ENCODE measurements at regions not wholly inside any gene's neighbourhood (a gene's known extent, or its start where the extent isn't known, plus 50 kb on each side); places are given as distances from the start of the nearest gene placed in this dataset.
"Not testable (repeated sequence)": the region's sequence is repeated elsewhere in the genome, so short reads cannot be mapped to it uniquely, and the experiment has no call there.

GRCh38 chr7:149604521-149604920 lies 106.9 kb upstream of the ZNF746 start:
- peaks cover 34% of the 10 kb centered on the region for H3K4me1 Mint-ChIP-seq
- Histone ChIP-seq H3K9ac (ENCODE audit: insufficient read depth, low read length, poor library complexity, severe bottlenecking) (no peak overlapping the region), H3K9me3 (replicated peaks in 1 of 2; ENCODE audit: control insufficient read depth in 1 of 2, insufficient read depth in 1 of 2, low read length in 2 of 2) (no peaks in the 10 kb centered on the region), H3K27ac (ENCODE audit: low read depth in 1 of 2, low read length in 2 of 2) (no peak overlapping the region), H3K4me1 (ENCODE audit: control insufficient read depth in 1 of 2, insufficient read depth in 2 of 2, low read length in 2 of 2) (peaks cover 0 to 10% of the 10 kb centered on the region in 2 donors), H3K79me2 (ENCODE audit: insufficient read depth, low read length) (no peaks in the 10 kb centered on the region), H4K20me1 (ENCODE audit: insufficient read depth, low read length) (peaks cover 15% of the 10 kb centered on the region), H3K4me2 (replicated peaks; ENCODE audit: extremely low read depth, low read length, poor library complexity, severe bottlenecking) (no peak overlapping the region), H3K27me3 (ENCODE audit: control insufficient read depth in 2 of 2, insufficient read depth in 2 of 2, low read length in 2 of 2) (no peaks in the 10 kb centered on the region), H3K36me3 (replicated peaks in 1 of 2; ENCODE audit: control insufficient read depth in 1 of 2, insufficient read depth in 2 of 2, low read length in 2 of 2) (peaks cover 29 to 79% of the 10 kb centered on the region in 2 donors), H3K4me3 (replicated peaks in 1 of 3; ENCODE audit: low read depth in 2 of 3, low read length in 3 of 3) (no peak overlapping the region), H2AFZ (ENCODE audit: insufficient read depth, low read depth, low read length, poor library complexity, severe bottlenecking) (no peak overlapping the region)
- peaks cover 0 to 5% (median 0%) of the 10 kb centered on the region in 7 donors for H3K9me3 Mint-ChIP-seq
- intact Hi-C loops (cut with micrococcal nuclease), result no loop called here
- H3K4me3 Mint-ChIP-seq, result no peak overlapping the region
- H3K27ac Mint-ChIP-seq, result no peak overlapping the region
- H3K36me3 Mint-ChIP-seq, result peaks cover 63 to 80% of the 10 kb centered on the region in 2 donors
- TF ChIP-seq, protein P1, sequence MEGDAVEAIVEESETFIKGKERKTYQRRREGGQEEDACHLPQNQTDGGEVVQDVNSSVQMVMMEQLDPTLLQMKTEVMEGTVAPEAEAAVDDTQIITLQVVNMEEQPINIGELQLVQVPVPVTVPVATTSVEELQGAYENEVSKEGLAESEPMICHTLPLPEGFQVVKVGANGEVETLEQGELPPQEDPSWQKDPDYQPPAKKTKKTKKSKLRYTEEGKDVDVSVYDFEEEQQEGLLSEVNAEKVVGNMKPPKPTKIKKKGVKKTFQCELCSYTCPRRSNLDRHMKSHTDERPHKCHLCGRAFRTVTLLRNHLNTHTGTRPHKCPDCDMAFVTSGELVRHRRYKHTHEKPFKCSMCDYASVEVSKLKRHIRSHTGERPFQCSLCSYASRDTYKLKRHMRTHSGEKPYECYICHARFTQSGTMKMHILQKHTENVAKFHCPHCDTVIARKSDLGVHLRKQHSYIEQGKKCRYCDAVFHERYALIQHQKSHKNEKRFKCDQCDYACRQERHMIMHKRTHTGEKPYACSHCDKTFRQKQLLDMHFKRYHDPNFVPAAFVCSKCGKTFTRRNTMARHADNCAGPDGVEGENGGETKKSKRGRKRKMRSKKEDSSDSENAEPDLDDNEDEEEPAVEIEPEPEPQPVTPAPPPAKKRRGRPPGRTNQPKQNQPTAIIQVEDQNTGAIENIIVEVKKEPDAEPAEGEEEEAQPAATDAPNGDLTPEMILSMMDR (IDR thresholded peaks at IDR 0.05), result no peak
- no peak for DNase-seq
- 0% methylated on average over 1 of the region's 4 CpGs for WGBS (ENCODE audit: insufficient coverage)
- peaks cover 0 to 8% (median 0%) of the 10 kb centered on the region in 3 donors for H3K27me3 Mint-ChIP-seq (ENCODE audit: low read depth in 3 of 3)

- H3K9me3 ChIP-seq (replicated peaks in 1 of 2; ENCODE audit: control insufficient read depth in 1 of 2, insufficient read depth in 1 of 2, low read length in 2 of 2); H3K27me3 Mint-ChIP-seq (ENCODE audit: low read depth in 3 of 3); H3K4me3 ChIP-seq (replicated peaks in 1 of 3; ENCODE audit: low read depth in 2 of 3, low read length in 3 of 3); H3K79me2 ChIP-seq (ENCODE audit: insufficient read depth, low read length); DNase-seq; H3K9me3 Mint-ChIP-seq; H3K27me3 ChIP-seq (ENCODE audit: control insufficient read depth in 2 of 2, insufficient read depth in 2 of 2, low read length in 2 of 2); H3K27ac ChIP-seq (ENCODE audit: low read depth in 1 of 2, low read length in 2 of 2); H2AFZ ChIP-seq (ENCODE audit: insufficient read depth, low read depth, low read length, poor library complexity, severe bottlenecking); intact Hi-C loops (cut with micrococcal nuclease); H3K9ac ChIP-seq (ENCODE audit: insufficient read depth, low read length, poor library complexity, severe bottlenecking); H3K4me2 ChIP-seq (replicated peaks; ENCODE audit: extremely low read depth, low read length, poor library complexity, severe bottlenecking): not testable (repeated sequence)
- Mint-ChIP-seq H3K4me3 (peak overlapping the region in 1 of 2 donors; percentile 7), H3K4me1 (peaks cover 31% of the 10 kb centered on the region), H3K27ac (peak overlapping the region in 2 of 7 donors; percentile 2 to 40), H3K36me3 (peaks cover 51 to 76% of the 10 kb centered on the region in 2 donors)
- 43% methylated on average over 10 of the region's 21 CpGs for WGBS (ENCODE audit: insufficient coverage)
- Histone ChIP-seq H4K20me1 (ENCODE audit: insufficient read depth, low read length) (peaks cover 15% of the 10 kb centered on the region), H3K4me1 (ENCODE audit: control insufficient read depth in 1 of 2, insufficient read depth in 2 of 2, low read length in 2 of 2) (peaks cover 0 to 10% of the 10 kb centered on the region in 2 donors), H3K36me3 (replicated peaks in 1 of 2; ENCODE audit: control insufficient read depth in 1 of 2, insufficient read depth in 2 of 2, low read length in 2 of 2) (peaks cover 39 to 73% of the 10 kb centered on the region in 2 donors)
Measured at GRCh38 chr7:149600669-149601330, 103.2 kb upstream of the ZNF746 start.

Measured in CD14-positive monocyte (primary cell).